GM19372 (cell line): ENCODE measurements at regions not wholly inside any gene's neighbourhood (a gene's known extent, or its start where the extent isn't known, plus 50 kb on each side); places are given as distances from the start of the nearest gene placed in this dataset.
A peak's percentile ranks its signal among the peaks of the same experiment; 100 is the strongest.

Experiments
- ATAC-seq: cut with Tn5 transposase; IDR thresholded peaks from one replicate; pipeline ENCODE4 v1.9.1; 2021; ENCODE audit warnings: mild to moderate bottlenecking, low read depth, moderate library complexity; ENCODE audit not compliant: unreplicated experiment

GRCh38 chr4:60116592-60116991 lies 1083.5 kb upstream of the ADGRL3 start:
- no peak for ATAC-seq

- ATAC-seq = no peak
Observed at GRCh38 chr4:60117726-60118323, 1082.3 kb upstream of the ADGRL3 start.

DNA sequence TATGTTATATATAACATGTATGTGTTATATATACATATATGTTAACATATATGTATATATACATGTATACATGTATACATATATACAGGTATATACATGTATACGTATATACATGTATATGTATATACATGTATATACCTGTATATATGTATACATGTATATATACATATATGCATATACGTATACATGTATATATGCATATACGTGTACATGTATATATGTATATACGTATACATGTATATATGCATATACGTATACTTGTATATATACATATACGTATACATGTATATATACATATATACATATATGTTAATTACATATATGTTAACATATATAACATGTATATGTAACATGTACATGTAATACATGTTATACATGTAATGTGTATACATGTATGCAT lies 1077.3 kb upstream of the ADGRL3 start:
- ATAC-seq = no peak

DNA sequence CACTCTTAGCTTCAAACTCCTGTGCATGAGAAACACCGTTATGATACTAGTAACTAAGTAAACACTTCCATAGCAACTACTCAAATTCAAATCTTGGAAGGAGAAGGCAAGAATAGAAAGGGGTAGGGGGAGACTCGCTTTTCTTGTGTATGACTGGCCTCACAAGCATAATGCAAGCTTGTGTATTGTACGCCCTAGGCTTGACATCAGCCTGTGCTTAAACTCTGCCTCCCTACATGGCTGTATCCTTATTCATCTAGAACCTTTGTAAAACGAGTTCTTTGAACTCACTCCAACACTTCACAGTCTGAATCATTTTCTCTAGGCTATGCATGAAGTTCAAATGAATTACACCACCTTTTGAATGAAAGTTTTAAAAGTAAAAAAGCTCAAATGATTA lies 1071.2 kb upstream of the ADGRL3 start:
- ATAC-seq = no peak

GRCh38 chr4:60129740-60130139 lies 1070.4 kb upstream of the ADGRL3 start:
- no peak for ATAC-seq

DNA sequence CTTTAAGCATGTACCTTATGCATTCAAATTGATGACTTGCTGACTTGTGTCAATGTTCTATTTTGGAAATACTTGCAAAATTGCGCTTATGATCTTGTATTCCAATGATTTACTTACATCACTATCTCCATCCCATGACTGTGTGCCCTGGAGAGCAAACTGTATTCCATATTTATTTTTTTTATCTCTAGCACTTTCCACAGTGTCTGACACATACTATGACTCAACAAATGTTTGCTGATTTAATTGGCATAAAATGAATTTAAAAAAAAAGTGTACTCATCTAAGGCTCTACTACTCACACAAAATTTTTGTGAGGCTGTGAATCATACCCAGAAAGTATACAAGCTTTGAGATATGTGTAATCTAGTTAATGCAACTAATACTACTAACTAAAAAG lies 1066.8 kb upstream of the ADGRL3 start:
- ATAC-seq = no peak

DNA sequence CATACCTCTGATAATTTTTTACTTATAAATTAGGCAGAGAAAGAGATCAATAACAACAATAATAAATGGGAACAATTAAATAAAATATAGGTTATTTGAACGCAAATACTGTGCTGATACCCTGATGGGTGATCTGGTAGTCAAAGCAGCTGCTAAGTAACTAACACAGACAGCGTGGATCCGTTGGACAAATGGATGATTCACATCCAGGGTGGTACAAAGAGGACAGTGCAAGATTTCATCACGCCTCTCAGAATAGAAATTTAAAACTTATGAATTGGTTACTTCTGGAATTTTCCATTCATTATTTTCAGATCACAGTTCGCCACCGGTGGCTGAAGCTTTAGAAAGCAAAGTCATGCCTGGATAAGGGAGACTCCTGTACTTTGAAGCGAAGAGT lies 1066.0 kb upstream of the ADGRL3 start:
- no peak for ATAC-seq

GRCh38 chr4:60155088-60155487 lies 1045.0 kb upstream of the ADGRL3 start:
- ATAC-seq = no peak

DNA sequence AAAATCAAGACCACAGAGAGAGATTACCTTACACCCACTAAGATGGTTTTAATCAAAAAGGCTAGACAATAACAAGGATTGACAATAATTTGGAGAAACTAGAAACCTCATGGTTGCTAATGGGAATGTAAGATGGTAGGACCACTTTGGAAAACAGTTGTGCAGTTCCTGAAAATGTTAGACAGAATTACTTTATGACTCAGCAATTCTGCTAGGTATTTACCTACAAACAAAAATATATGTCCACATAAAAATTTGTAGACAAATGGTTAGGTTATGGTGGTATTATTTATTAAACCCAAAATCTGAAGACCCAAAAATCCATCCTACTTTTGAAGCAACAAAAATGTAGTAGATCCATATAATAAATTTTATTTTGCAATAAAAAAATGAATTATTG lies 1027.0 kb upstream of the ADGRL3 start:
- no peak for ATAC-seq

DNA sequence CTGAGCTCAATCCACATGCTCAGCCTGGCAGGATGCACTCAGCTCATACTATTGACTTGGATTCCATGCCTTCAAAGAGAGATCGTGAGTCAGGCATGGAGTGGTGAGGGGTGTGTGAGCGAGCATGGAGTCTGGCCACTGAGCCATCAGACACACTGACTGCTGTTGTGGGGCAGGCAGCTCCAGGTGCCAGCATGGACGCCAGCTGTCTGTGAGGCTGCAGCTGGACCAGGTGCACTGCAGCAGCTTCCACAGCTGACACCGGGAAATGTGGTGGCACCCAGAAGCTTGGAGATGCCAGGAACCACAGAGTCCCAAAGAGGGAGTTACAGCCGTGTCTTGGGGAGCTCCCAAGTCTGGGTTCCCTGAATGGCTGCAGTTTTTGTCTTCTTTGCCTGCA lies 1026.4 kb upstream of the ADGRL3 start:
- no peak for ATAC-seq

DNA sequence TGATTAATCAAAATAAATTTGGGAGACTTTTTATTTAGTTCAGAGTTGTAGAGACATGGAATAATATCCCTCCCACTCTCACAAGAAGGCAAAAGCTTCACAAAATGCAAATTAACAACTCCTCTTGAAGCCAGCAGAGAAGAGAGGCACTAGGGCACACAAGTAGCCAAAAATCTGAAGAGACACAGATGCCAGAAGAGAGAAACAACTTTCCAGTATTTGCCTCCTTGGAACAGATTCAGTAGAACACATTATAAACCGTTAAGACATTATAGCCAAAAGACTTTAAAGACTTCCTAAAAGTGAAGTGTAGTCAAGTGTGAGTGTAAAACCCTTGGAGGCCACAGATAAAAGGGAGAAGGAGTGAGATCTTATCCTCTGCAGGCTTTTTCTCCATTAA lies 1024.9 kb upstream of the ADGRL3 start:
- no peak for ATAC-seq

GRCh38 chr4:60187428-60187827 lies 1012.7 kb upstream of the ADGRL3 start:
- no peak for ATAC-seq

DNA sequence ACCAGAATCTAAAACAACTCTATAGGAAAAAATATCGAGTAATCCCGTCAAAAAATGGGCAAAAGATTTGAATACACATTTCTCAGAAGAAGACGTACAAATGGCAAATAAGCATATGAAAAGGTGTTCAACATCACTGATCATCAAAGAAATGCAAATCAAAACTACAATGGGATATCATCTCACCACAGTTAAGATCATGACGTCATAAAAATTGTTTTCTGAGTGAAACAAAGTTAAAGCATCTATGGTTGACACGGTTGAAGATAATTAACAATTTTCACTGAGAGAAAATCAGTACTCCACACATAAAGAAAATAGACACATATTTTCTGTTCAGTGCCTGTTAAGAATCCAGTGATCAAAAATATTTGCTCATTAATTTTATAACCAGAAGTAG lies 1010.8 kb upstream of the ADGRL3 start:
- no peak for ATAC-seq

DNA sequence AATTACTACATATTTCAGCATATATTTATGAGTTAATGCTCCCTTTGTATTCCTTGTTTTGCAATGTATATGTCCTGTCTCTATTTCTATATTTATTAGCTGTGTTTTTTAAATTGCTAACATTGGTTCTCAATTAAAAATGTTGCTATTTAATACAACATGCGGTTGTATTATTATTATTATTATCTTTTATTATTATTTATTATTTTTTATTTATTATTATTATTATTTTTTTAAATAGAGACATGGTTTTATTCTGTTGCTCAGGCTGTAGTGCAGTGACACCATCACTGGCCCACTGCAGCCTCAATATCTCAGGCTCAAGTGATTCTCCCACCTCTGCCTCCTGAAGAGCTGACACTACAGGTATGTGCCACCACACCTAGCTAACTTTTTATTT lies 1005.9 kb upstream of the ADGRL3 start:
- ATAC-seq = no peak

DNA sequence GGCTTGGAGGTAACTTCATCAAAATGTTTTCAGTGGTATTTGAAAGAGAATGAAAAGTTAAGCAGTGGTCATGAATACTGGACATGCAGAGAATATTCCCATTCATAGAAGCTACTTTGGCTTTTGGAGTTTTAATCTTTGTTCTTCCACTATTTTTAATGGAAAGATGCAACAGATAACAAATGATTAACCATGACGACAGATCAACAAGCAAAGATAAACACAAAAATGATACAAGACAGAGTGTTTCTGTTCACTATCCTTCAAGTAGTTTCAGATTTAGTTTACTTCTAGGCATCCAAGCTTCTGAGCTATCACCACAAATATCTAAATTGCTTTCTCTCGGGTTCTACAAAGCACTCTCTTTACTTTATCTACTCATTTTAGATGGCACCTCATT lies 1004.9 kb upstream of the ADGRL3 start:
- ATAC-seq = no peak

DNA sequence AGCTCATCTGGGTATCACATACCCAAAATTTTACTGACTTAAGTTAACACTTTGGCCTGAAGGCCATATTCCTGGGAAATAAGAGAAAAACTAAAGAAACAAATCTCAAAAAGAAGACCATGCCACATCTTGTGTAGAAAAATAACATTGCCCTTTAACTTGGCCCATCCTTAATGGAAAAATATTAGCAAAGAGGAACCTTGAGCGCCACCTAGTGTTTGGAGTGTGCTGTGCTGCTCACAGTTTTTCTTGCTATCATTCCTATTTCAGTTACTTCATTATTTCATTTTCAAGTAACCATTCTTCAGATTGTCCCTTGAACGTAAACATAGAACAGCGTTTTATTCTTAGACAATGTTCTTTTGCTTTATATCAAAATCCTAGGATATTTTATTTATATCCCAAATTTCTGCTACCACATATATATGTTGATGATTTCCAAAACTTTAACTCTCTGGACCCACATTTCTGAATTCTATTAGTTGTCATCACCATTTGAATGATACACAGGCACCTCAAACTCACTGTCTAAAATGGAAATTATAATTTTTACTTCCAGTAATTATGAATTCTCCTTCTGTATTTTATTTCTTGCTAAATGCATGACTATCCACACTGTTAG lies 999.0 kb upstream of the ADGRL3 start:
- peak; percentile 92 for ATAC-seq

- ATAC-seq = no peak
Observed at GRCh38 chr4:60209588-60209987, 990.5 kb upstream of the ADGRL3 start.

DNA sequence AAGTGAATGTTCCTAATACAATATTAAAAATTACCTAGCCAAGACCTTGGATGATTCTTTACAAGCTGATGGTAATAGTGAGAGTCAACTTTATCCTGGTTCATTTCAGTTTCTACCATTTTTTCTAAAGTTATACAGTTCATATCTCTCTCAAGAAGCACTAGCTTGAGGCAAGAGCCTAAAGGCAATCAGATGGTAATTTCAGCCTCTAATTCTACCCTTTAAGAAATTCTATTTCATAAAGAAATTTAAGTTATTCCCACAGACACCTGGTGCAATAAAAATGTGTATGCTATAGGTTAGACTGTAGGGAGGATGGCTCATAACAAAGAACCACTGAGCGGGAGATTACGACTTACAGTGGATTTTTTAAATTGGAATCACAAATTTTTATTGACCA lies 984.2 kb upstream of the ADGRL3 start:
- no peak for ATAC-seq

DNA sequence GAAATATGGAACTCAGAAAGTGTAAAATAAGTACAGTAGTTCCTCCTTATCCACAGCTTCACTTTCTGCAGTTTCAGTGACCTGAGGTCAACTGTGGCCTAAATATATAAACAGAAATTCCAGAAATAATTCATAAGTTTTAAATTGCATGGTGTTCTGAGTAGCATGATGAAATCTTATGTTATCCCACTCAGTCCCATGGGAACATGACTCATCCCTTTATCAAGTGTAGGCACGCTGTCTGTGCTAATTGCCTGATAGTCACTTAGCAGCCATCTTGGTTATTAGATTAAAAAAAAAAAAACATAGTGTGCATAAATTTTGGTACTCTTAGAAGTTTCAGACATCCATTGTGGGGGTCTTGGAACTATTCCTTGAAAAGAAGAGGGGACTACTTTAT lies 983.4 kb upstream of the ADGRL3 start:
- no peak for ATAC-seq

DNA sequence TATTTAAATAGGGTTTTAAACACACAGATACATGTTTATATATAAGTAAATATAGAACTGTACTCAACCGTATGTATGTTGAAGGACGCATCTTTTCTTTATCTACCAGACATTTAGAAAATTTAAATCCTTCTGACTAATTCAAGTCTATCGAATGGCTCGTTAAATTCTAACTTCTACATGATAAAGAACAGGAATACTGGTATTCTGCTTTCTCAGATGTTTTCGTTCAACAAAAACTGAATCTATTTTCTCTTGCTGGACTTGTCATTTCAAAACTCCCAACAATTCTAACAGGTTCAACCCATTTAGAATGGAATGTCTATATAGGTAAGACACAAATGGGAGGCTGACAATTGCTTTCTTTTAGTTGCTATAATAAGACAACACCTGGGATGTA lies 978.3 kb upstream of the ADGRL3 start:
- no peak for ATAC-seq

DNA sequence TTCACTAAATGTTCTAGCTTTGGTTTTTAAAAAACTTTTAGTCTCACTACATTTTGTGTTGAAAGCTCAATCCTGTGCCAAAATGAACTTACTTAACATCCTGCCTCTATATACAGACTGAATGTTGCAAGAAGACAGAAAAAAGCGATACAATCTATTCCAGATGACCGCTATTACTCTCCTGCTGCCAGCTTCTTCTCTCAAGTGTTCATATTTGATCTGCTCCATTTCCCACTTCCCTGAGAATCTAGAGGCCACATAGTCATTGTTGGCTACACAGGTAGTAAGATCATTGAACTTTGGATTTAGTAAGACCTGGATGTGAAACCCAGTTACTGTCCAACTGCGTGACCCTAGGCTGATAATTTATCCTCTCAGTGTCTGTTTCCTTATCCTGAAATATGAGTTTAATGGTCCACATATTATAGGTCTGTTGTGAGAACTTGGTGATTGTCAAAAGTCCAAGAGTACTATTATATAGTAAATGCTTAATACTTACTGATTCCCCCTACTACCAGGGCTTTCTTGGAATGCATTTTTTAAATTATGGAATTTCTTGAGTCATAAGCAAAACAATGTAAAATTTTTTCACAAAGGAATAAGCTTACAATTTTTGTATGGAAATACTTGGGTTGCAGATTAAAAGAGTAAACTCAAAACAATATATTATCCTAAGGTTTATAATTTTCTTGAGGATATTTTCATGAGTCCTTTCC lies 976.8 kb upstream of the ADGRL3 start:
- no peak for ATAC-seq

DNA sequence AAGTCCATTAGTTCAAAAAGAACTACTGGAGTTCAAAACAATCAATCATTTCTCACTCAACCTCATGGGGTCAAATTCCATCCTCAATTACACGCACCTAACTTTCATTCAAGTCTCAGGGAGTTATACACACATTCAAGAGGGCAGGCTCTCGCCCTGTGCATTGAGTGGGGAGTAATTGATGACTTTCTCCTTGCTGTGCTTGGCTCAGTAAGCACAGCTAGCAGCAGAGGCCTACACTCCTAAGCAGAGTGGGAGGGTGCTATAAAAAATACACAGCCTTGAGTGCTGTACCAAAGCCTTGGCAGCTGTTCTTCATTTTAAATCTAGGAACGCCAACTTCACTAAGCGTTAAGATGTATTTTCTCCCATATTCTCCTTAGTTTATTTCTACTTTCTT lies 958.3 kb upstream of the ADGRL3 start:
- no peak for ATAC-seq
